ENCODE measurements at regions not wholly inside any gene's neighbourhood (a gene's known extent, or its start where the extent isn't known, plus 50 kb on each side); places are given as distances from the start of the nearest gene placed in this dataset.

DNA sequence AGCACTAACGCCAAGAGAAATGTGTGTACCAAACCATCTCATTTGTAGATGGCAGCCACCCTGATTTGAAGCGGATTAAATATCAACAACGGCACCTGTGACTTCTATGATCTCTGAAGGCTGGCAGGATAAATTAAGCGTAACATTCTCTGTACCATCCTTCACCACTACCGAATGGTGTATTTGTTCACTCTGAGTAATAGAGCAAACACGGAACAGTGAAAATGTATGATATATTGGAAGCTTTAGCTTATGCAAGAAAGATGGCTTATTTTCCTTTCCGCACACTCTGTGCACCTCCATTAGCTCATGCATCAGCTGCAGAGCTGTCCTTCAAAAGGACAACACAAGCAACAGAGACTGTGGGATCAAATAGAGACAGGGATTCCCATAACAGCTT, 431.1 kb downstream of the PRELID2 start:
- TF ChIP-seq CTCF (conservative IDR thresholded peaks at IDR 0.05; ENCODE audit: low read depth, low read length) (no peak), EZH2 (IDR thresholded peaks at IDR 0.05; ENCODE audit: borderline replicate concordance, low read depth, low read length, poor library complexity, severe bottlenecking) (no peak)

Data from A673 (cell line).